ENCODE measurements at regions not wholly inside any gene's neighbourhood (a gene's known extent, or its start where the extent isn't known, plus 50 kb on each side); places are given as distances from the start of the nearest gene placed in this dataset.

- TF ChIP-seq CTCF (IDR thresholded peaks at IDR 0.05; ENCODE audit: control insufficient read depth, insufficient read depth, low read depth, low read length, missing control alignments) = no peak
- DNase-seq (ENCODE audit: low read depth) = no peak
These were observed 62.8 kb upstream of the NCK2 start for GRCh38 chr2:105681927-105682326.

GRCh38 chr2:105680357-105680756 lies 64.4 kb upstream of the NCK2 start:
- TF ChIP-seq CTCF (IDR thresholded peaks at IDR 0.05; ENCODE audit: control insufficient read depth, insufficient read depth, low read depth, low read length, missing control alignments) = no peak
- no peak for DNase-seq (ENCODE audit: low read depth)

More at GRCh38 chr2:105681927-105682326, 62.8 kb upstream of the NCK2 start:
- no peak overlapping the region for H3K4me3 ChIP-seq (ENCODE audit: control insufficient read depth, low read depth, low read length)

GRCh38 chr2:105678346-105678745 lies 66.4 kb upstream of the NCK2 start:
- TF ChIP-seq CTCF (IDR thresholded peaks at IDR 0.05; ENCODE audit: control insufficient read depth, insufficient read depth, low read depth, low read length, missing control alignments) = no peak
- DNase-seq (ENCODE audit: low read depth) = no peak
- H3K4me3 ChIP-seq (ENCODE audit: control insufficient read depth, low read depth, low read length) = no peak overlapping the region

More at GRCh38 chr2:105680357-105680756, 64.4 kb upstream of the NCK2 start:
- no peak overlapping the region for H3K4me3 ChIP-seq (ENCODE audit: control insufficient read depth, low read depth, low read length)

GRCh38 chr2:105677901-105678300 lies 66.8 kb upstream of the NCK2 start:
- no peak overlapping the region for H3K4me3 ChIP-seq (ENCODE audit: control insufficient read depth, low read depth, low read length)
- no peak for DNase-seq (ENCODE audit: low read depth)
- no peak for TF ChIP-seq CTCF (IDR thresholded peaks at IDR 0.05; ENCODE audit: control insufficient read depth, insufficient read depth, low read depth, low read length, missing control alignments)

- TF ChIP-seq CTCF (IDR thresholded peaks at IDR 0.05; ENCODE audit: control insufficient read depth, insufficient read depth, low read depth, low read length, missing control alignments) = no peak
- no peak for DNase-seq (ENCODE audit: low read depth)
- no peak overlapping the region for H3K4me3 ChIP-seq (ENCODE audit: control insufficient read depth, low read depth, low read length)
These were observed 68.9 kb upstream of the NCK2 start for GRCh38 chr2:105675841-105676240.

GRCh38 chr2:105674859-105675541 lies 69.7 kb upstream of the NCK2 start:
- no peak overlapping the region for H3K4me3 ChIP-seq (ENCODE audit: control insufficient read depth, low read depth, low read length)
- no peak for DNase-seq (ENCODE audit: low read depth)
- TF ChIP-seq CTCF (IDR thresholded peaks at IDR 0.05; ENCODE audit: control insufficient read depth, insufficient read depth, low read depth, low read length, missing control alignments) = no peak
